Gastrocnemius medialis (tissue), 4 donors: ENCODE measurements at regions not wholly inside any gene's neighbourhood (a gene's known extent, or its start where the extent isn't known, plus 50 kb on each side); places are given as distances from the start of the nearest gene placed in this dataset.

Experiments used
- POLR2A ChIP-seq, 2 donors: fragments of 450-650 bp; IDR thresholded peaks; one replicate each; pipeline ENCODE4 v1.6.1; 2017; ENCODE audit warnings: antibody characterized with exemption in 2 of 2, mild to moderate bottlenecking in 2 of 2, moderate library complexity in 2 of 2
- TF ChIP-seq, protein P1 (sequence below), 5 experiments: fragments of 450-650 bp in 3 of 5; fragments of 200-600 bp in 2 of 5; sonication (generic) in 2 of 5; IDR thresholded peaks in 4 of 5; conservative IDR thresholded peaks in 1 of 5; 1 replicate in 4 of 5; 2 replicates in 1 of 5; pipeline ENCODE4 v1.5.1; 2016 to 2019; ENCODE audit warnings: antibody characterized with exemption in 5 of 5, mild to moderate bottlenecking in 3 of 5, moderate library complexity in 3 of 5

DNA sequence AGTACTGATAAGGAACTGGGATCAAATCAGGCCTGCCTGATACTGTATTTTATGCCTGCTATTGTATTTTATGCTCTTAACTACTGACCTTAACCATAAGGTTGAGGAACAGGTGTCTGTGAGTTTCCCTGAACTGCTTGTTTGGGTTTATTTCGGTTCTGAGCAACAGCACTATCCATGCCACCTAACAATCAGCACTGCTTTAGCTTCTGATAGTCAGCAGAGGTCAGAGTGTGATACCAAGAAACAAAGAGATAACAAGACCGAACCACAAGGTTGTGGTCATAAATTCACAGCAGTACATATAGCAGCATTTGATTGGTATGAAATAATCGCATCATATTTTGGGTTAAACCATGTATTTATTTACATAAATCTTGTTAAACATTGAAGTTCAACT is 362.2 kb downstream of the FGF13 start:
- no peak for TF ChIP-seq POLR2A (IDR thresholded peaks at IDR 0.05)
- TF ChIP-seq, protein P1, sequence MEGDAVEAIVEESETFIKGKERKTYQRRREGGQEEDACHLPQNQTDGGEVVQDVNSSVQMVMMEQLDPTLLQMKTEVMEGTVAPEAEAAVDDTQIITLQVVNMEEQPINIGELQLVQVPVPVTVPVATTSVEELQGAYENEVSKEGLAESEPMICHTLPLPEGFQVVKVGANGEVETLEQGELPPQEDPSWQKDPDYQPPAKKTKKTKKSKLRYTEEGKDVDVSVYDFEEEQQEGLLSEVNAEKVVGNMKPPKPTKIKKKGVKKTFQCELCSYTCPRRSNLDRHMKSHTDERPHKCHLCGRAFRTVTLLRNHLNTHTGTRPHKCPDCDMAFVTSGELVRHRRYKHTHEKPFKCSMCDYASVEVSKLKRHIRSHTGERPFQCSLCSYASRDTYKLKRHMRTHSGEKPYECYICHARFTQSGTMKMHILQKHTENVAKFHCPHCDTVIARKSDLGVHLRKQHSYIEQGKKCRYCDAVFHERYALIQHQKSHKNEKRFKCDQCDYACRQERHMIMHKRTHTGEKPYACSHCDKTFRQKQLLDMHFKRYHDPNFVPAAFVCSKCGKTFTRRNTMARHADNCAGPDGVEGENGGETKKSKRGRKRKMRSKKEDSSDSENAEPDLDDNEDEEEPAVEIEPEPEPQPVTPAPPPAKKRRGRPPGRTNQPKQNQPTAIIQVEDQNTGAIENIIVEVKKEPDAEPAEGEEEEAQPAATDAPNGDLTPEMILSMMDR (IDR thresholded peaks at IDR 0.05 in 4 of 5, conservative IDR thresholded peaks at IDR 0.05 in 1 of 5): no peak
